ENCODE measurements at regions not wholly inside any gene's neighbourhood (a gene's known extent, or its start where the extent isn't known, plus 50 kb on each side); places are given as distances from the start of the nearest gene placed in this dataset.
"Not testable (repeated sequence)": the region's sequence is repeated elsewhere in the genome, so short reads cannot be mapped to it uniquely, and the experiment has no call there.

DNA sequence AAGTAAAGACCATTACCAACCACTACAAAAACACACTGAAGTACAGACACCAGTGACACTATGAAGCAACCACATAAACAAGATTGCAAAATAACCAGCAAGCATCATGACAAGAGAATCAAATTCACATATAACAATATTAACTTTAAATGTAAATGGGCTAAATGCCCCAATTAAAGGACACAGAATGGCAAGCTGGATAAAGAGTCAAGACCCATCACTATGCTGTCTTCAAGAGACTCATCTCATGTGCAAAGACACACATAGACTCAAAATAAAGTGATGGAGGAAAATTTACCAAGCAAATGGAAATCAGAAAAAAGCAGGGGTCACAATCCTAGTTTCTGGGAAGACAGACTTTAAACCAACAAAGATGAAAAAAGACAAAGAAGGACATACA lies 215.3 kb upstream of the DMRTA1 start:
- not testable (repeated sequence) for H3K4me3 Mint-ChIP-seq; H3K27ac Mint-ChIP-seq (ENCODE audit: low read depth); DNase-seq (ENCODE audit: low spot score in 2 of 2); H3K36me3 Mint-ChIP-seq (ENCODE audit: insufficient read depth); H3K9me3 Mint-ChIP-seq; ATAC-seq (replicated peaks; ENCODE audit: extremely low read depth, poor library complexity, severe bottlenecking); H3K4me1 Mint-ChIP-seq
- H3K27me3 Mint-ChIP-seq = peaks cover 30% of the 10 kb centered on the region

DNA sequence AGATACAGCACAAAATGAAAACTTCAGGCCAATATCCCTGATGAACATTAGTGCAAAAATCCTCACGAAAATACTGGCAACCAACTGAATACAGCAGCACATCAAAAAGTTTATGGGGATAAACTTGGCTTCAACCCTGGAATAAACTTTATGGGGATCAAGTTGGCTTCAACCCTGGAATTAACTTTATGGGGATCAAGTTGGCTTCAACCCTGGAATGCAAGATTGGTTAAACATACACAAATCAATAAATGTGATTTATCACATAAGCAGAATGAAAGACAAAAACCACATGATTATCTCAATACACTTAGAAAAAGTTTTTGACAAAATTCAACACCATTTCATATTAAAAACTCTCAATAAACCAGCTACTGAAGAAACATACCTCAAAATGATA lies 213.7 kb upstream of the DMRTA1 start:
- H3K27ac Mint-ChIP-seq (ENCODE audit: low read depth) = no peak overlapping the region
- no peaks in the 10 kb centered on the region for H3K36me3 Mint-ChIP-seq (ENCODE audit: insufficient read depth)
- DNase-seq (ENCODE audit: low spot score in 2 of 2) (no peak), ATAC-seq (replicated peaks; ENCODE audit: extremely low read depth, poor library complexity, severe bottlenecking) (no peak)
- H3K4me1 Mint-ChIP-seq = no peaks in the 10 kb centered on the region
- H3K27me3 Mint-ChIP-seq = peaks cover 30% of the 10 kb centered on the region
- H3K4me3 Mint-ChIP-seq = no peak overlapping the region
- H3K9me3 Mint-ChIP-seq = no peaks in the 10 kb centered on the region

- no peak for DNase-seq (ENCODE audit: low spot score in 2 of 2)
- H3K4me3 Mint-ChIP-seq = no peak overlapping the region
- ATAC-seq (replicated peaks; ENCODE audit: extremely low read depth, poor library complexity, severe bottlenecking) = no peak
- no peak overlapping the region for H3K27ac Mint-ChIP-seq (ENCODE audit: low read depth)
- H3K27me3 Mint-ChIP-seq = peaks cover 5% of the 10 kb centered on the region
- H3K4me1 Mint-ChIP-seq = no peaks in the 10 kb centered on the region
- no peaks in the 10 kb centered on the region for H3K9me3 Mint-ChIP-seq
- peaks cover 2% of the 10 kb centered on the region for H3K36me3 Mint-ChIP-seq (ENCODE audit: insufficient read depth)
Observed at GRCh38 chr9:22237497-22238363, 208.9 kb upstream of the DMRTA1 start.

- Mint-ChIP-seq H3K4me1 (no peaks in the 10 kb centered on the region), H3K4me3 (no peak overlapping the region), H3K27ac (ENCODE audit: low read depth) (no peak overlapping the region), H3K36me3 (ENCODE audit: insufficient read depth) (peaks cover 2% of the 10 kb centered on the region), H3K9me3 (no peaks in the 10 kb centered on the region), H3K27me3 (no peaks in the 10 kb centered on the region)
- no peak for ATAC-seq (replicated peaks; ENCODE audit: extremely low read depth, poor library complexity, severe bottlenecking)
- no peak for DNase-seq (ENCODE audit: low spot score in 2 of 2)
Observed at GRCh38 chr9:22238809-22239684, 207.6 kb upstream of the DMRTA1 start.

GRCh38 chr9:22240619-22241018 lies 206.0 kb upstream of the DMRTA1 start:
- H3K4me1 Mint-ChIP-seq = no peaks in the 10 kb centered on the region
- ATAC-seq (replicated peaks; ENCODE audit: extremely low read depth, poor library complexity, severe bottlenecking) = no peak
- H3K27me3 Mint-ChIP-seq = no peaks in the 10 kb centered on the region

DNA sequence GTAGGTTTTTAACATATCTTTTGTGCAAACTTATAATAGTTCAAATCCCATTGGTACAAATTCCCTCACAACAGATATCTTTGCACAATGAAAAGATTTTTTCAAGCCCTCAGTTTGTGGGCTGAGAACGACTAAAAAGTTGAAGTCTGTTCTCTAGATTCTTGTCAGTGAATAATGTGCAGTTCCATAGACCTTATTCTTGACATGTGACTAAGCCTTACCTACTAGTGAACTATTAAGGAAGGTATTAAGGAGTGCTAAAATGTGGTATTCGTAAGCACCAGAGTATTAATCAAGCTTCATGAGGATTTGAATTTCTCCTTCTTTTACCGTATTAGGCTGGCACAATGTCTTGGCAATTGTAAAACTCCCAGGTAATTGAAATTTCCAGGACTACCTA lies 205.6 kb upstream of the DMRTA1 start:
- H3K4me3 Mint-ChIP-seq = no peak overlapping the region
- no peak for ATAC-seq (replicated peaks; ENCODE audit: extremely low read depth, poor library complexity, severe bottlenecking)

More at GRCh38 chr9:22240619-22241018, 206.0 kb upstream of the DMRTA1 start:
- no peak overlapping the region for H3K27ac Mint-ChIP-seq (ENCODE audit: low read depth)
- no peak for DNase-seq (ENCODE audit: low spot score in 2 of 2)
- H3K4me3 Mint-ChIP-seq = no peak overlapping the region
- no peaks in the 10 kb centered on the region for H3K9me3 Mint-ChIP-seq
- H3K36me3 Mint-ChIP-seq (ENCODE audit: insufficient read depth) = peaks cover 2% of the 10 kb centered on the region

DNA sequence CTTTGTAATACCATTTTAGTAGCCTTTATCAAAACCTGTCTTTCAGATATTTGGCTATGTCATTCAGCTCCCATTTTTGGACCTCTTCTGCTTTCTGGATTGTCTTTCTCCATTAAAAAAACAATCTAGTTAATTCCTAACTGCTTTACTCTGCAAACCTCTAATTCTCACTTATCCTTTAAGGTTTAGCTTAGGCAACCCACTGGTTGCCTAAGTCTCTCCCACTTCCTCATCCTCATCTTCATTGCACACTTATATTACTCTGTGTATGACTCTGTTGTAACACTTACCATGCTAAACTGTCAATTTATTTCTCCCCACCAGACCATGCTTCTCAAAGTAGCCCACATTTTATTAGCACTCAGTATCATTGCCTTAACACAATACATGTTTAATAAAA lies 205.0 kb upstream of the DMRTA1 start:
- no peaks in the 10 kb centered on the region for H3K9me3 Mint-ChIP-seq
- H3K27ac Mint-ChIP-seq (ENCODE audit: low read depth) = no peak overlapping the region
- no peak for DNase-seq (ENCODE audit: low spot score in 2 of 2)
- peaks cover 2% of the 10 kb centered on the region for H3K36me3 Mint-ChIP-seq (ENCODE audit: insufficient read depth)
- no peaks in the 10 kb centered on the region for H3K27me3 Mint-ChIP-seq
- H3K4me1 Mint-ChIP-seq = no peaks in the 10 kb centered on the region
- no peak overlapping the region for H3K4me3 Mint-ChIP-seq
- no peak for ATAC-seq (replicated peaks; ENCODE audit: extremely low read depth, poor library complexity, severe bottlenecking)

More for the DNA sequence above, 205.6 kb upstream of the DMRTA1 start:
- Mint-ChIP-seq H3K9me3 (no peaks in the 10 kb centered on the region), H3K27me3 (no peaks in the 10 kb centered on the region), H3K4me1 (no peaks in the 10 kb centered on the region), H3K27ac (ENCODE audit: low read depth) (no peak overlapping the region), H3K36me3 (ENCODE audit: insufficient read depth) (peaks cover 2% of the 10 kb centered on the region)
- DNase-seq (ENCODE audit: low spot score in 2 of 2) = no peak

DNA sequence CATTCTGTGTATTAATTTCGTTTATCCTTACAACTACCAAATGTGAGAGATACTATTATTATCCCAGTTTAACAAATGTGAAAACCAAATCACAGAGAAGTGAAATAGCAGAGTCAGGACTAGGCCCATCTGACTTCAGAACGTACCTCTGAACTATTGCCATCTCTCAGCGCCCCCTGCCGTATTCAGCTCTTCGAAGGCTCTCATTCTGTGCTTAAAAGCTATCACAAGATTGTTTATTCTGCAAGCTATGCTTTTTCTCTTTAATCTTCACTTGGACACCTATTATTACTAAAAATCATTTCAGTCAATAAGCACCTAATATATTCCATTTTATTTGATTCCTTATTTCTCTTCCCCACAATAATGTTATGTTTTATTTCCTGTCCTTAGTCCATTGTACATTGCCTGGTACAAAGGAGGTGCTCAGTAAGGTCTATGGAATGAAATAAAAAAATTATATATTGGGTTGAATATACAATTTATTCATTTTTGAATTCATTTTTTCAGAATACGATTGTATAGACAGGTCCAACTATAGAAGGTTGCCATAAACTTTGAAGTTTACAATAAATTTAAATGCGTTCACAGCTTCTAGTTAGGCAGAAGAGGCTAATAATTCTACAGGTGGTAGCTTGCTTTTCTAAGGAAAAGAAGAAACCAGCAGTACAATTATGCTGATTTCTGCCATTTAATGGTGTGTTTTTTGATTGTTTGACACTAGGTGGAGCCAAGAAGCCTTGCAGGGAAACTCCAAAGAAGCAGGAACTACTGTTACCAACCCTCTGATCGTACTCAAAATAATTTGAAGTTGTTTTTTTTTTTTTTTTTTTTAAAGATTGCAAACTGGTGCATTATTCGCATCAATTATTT lies 202.2 kb upstream of the DMRTA1 start:
- no peaks in the 10 kb centered on the region for H3K4me1 Mint-ChIP-seq
- no peak overlapping the region for H3K4me3 Mint-ChIP-seq
- DNase-seq (ENCODE audit: low spot score in 2 of 2) (no peak), ATAC-seq (replicated peaks; ENCODE audit: extremely low read depth, poor library complexity, severe bottlenecking) (peak; percentile 43)
- H3K27me3 Mint-ChIP-seq = peaks cover 20% of the 10 kb centered on the region
- H3K9me3 Mint-ChIP-seq = no peaks in the 10 kb centered on the region
- no peaks in the 10 kb centered on the region for H3K36me3 Mint-ChIP-seq (ENCODE audit: insufficient read depth)
- H3K27ac Mint-ChIP-seq (ENCODE audit: low read depth) = no peak overlapping the region

DNA sequence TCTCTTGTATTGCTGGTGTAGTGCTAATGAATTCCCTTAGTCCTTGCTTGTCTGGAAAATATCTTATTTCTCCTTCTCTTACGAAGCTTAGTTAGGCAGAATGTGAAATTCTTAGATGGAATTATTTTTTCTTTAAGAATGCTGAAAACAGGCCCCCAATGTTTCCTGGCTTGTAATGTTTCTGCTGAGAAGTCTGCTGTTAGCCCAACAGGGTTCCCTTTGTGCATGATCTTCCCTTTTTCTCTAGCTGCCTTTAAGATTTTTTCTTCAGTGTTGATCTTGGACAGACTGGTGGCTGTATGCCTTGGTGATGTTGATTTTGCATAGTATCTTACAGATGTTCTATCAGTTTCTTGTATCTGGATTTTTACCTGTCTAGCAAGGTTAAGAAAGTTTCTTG lies 191.3 kb upstream of the DMRTA1 start:
- no peaks in the 10 kb centered on the region for H3K36me3 Mint-ChIP-seq (ENCODE audit: insufficient read depth)
- no peak for ATAC-seq (replicated peaks; ENCODE audit: extremely low read depth, poor library complexity, severe bottlenecking)
- no peak overlapping the region for H3K27ac Mint-ChIP-seq (ENCODE audit: low read depth)

DNA sequence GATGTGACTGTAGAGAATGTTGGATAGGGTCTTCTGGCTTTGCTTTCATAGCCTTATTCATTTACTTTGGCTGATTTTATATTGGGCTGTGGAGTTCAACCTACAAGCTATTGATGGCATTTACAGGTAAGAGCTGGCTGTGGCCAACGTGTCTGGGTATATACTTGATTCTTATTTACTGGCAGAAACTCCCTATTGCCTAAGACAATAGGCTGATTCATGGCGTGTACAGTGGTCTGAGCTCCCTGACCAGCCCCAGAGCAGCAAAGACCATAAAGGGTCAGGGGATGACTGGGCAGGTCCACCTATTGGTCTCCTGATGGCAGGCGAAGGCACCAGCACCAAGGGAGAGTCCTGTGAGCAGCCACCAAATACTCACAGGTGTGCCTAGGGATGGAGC lies 190.2 kb upstream of the DMRTA1 start:
- Mint-ChIP-seq H3K27me3 (peaks cover 29% of the 10 kb centered on the region), H3K4me3 (no peak overlapping the region), H3K4me1 (no peaks in the 10 kb centered on the region), H3K27ac (ENCODE audit: low read depth) (no peak overlapping the region), H3K36me3 (ENCODE audit: insufficient read depth) (no peaks in the 10 kb centered on the region), H3K9me3 (peaks cover 24% of the 10 kb centered on the region)
- DNase-seq (ENCODE audit: low spot score in 2 of 2) = no peak
- no peak for ATAC-seq (replicated peaks; ENCODE audit: extremely low read depth, poor library complexity, severe bottlenecking)

More for the DNA sequence above, 191.3 kb upstream of the DMRTA1 start:
- Mint-ChIP-seq H3K4me1 (no peaks in the 10 kb centered on the region), H3K27me3 (peaks cover 37% of the 10 kb centered on the region), H3K4me3 (no peak overlapping the region), H3K9me3 (peaks cover 26% of the 10 kb centered on the region)
- no peak for DNase-seq (ENCODE audit: low spot score in 2 of 2)

GRCh38 chr9:22257026-22257816 lies 189.4 kb upstream of the DMRTA1 start:
- H3K4me1 Mint-ChIP-seq = no peaks in the 10 kb centered on the region
- H3K9me3 Mint-ChIP-seq = peaks cover 16% of the 10 kb centered on the region
- DNase-seq (ENCODE audit: low spot score in 2 of 2) (no peak), ATAC-seq (replicated peaks; ENCODE audit: extremely low read depth, poor library complexity, severe bottlenecking) (no peak)
- no peak overlapping the region for H3K4me3 Mint-ChIP-seq
- H3K27me3 Mint-ChIP-seq = peaks cover 29% of the 10 kb centered on the region
- H3K27ac Mint-ChIP-seq (ENCODE audit: low read depth) = no peak overlapping the region
- no peaks in the 10 kb centered on the region for H3K36me3 Mint-ChIP-seq (ENCODE audit: insufficient read depth)

Measured in central memory CD8-positive, alpha-beta T cell (primary cell).